H1 (cell line): ENCODE measurements at regions not wholly inside any gene's neighbourhood (a gene's known extent, or its start where the extent isn't known, plus 50 kb on each side); places are given as distances from the start of the nearest gene placed in this dataset.

ENCODE experiments used
- ATF2 ChIP-seq: IDR thresholded peaks from 2 replicates; pipeline ENCODE4 v1.6.1; 2012; ENCODE audit warnings: low read length, inconsistent platforms
- CREB1 ChIP-seq: IDR thresholded peaks from 2 replicates; pipeline ENCODE4 v1.6.1; 2012; ENCODE audit warnings: inconsistent platforms
- CTBP2 ChIP-seq: IDR thresholded peaks from 2 replicates; pipeline ENCODE4 v1.7.0; 2011; ENCODE audit warnings: borderline replicate concordance, mild to moderate bottlenecking, moderate library complexity, mixed read lengths, low read length; ENCODE audit not compliant: insufficient read depth, insufficient read length
- CTCF ChIP-seq, 3 experiments: IDR thresholded peaks; 1 replicate in 2 of 3; 2 replicates in 1 of 3; pipeline versions ENCODE4 v1.5.1 to v1.6.1; 2011; ENCODE audit warnings: low read length in 3 of 3, mild to moderate bottlenecking in 3 of 3, inconsistent platforms in 2 of 3, low read depth in 1 of 3, moderate library complexity in 1 of 3; ENCODE audit not compliant: insufficient read depth in 1 of 3; ENCODE audit errors: control extremely low read depth in 1 of 3
- EP300 ChIP-seq, 2 experiments: IDR thresholded peaks; 1 replicate in 1 of 2; 2 replicates in 1 of 2; pipeline ENCODE4 v1.6.1; 2011 to 2012; ENCODE audit warnings: low read depth in 2 of 2, low read length in 2 of 2, mild to moderate bottlenecking in 2 of 2, borderline replicate concordance in 1 of 2, inconsistent platforms in 1 of 2, moderate library complexity in 1 of 2
- EZH2 ChIP-seq: fragments of 200-600 bp; sonication (generic); IDR thresholded peaks from 2 replicates; pipeline ENCODE4 v1.7.1; 2012; ENCODE audit warnings: low read depth, mild to moderate bottlenecking, moderate library complexity, low read length, inconsistent platforms; ENCODE audit not compliant: severe bottlenecking
- JUND ChIP-seq: IDR thresholded peaks from 2 replicates; pipeline ENCODE4 v1.6.1; 2011; ENCODE audit warnings: mild to moderate bottlenecking, improper control_type of control experiment, low read length
- POLR2A ChIP-seq, 2 experiments: IDR thresholded peaks; 1 replicate in 1 of 2; 2 replicates in 1 of 2; pipeline ENCODE4 v1.6.1; 2011; ENCODE audit warnings: low read depth in 2 of 2, low read length in 2 of 2, mild to moderate bottlenecking in 2 of 2; ENCODE audit errors: control extremely low read depth in 1 of 2
- RAD21 ChIP-seq, 2 experiments: IDR thresholded peaks in 1 of 2; conservative IDR thresholded peaks in 1 of 2; 2 replicates each; pipeline ENCODE4 v1.6.1; 2011; ENCODE audit warnings: low read depth in 2 of 2, low read length in 2 of 2, improper control_type of control experiment in 1 of 2, inconsistent platforms in 1 of 2, mild to moderate bottlenecking in 1 of 2, moderate library complexity in 1 of 2
- SP2 ChIP-seq: IDR thresholded peaks from 2 replicates; pipeline ENCODE4 v1.6.1; 2012; ENCODE audit warnings: mild to moderate bottlenecking, low read length, inconsistent platforms
- SUZ12 ChIP-seq: fragments of 200-600 bp; sonication (generic); IDR thresholded peaks from 2 replicates; pipeline ENCODE4 v1.6.1; 2012; ENCODE audit warnings: mild to moderate bottlenecking, inconsistent platforms, low read length, moderate library complexity, mixed read lengths
- TEAD4 ChIP-seq: IDR thresholded peaks from 2 replicates; pipeline ENCODE4 v1.6.1; 2012; ENCODE audit warnings: low read depth, low read length, inconsistent platforms, mixed read lengths
- ZNF274 ChIP-seq: IDR thresholded peaks from 2 replicates; pipeline ENCODE4 v1.7.0; 2012; ENCODE audit warnings: low read length, borderline replicate concordance; ENCODE audit errors: extremely low read depth

- TF ChIP-seq CREB1 (no peak), POLR2A (IDR thresholded peaks at IDR 0.05; ENCODE audit: control extremely low read depth in 1 of 2, low read depth in 2 of 2, low read length in 2 of 2) (no peak), CTCF (IDR thresholded peaks at IDR 0.05; ENCODE audit: control extremely low read depth in 1 of 3, insufficient read depth in 1 of 3, low read depth in 1 of 3, low read length in 3 of 3) (no peak), TEAD4 (no peak), CTBP2 (no peak), ATF2 (no peak), JUND (no peak), EP300 (IDR thresholded peaks at IDR 0.05; ENCODE audit: borderline replicate concordance in 1 of 2, low read depth in 2 of 2, low read length in 2 of 2) (no peak), RAD21 (IDR thresholded peaks at IDR 0.05 in 1 of 2, conservative IDR thresholded peaks at IDR 0.05 in 1 of 2; ENCODE audit: low read depth in 2 of 2, low read length in 2 of 2) (no peak), EZH2 (no peak), ZNF274 (no peak), SUZ12 (no peak), SP2 (no peak)
Measured at GRCh38 chr14:71235875-71236274, 328.6 kb downstream of the PCNX1 start.
